Dermis microvascular lymphatic vessel endothelial cell (primary cell): ENCODE measurements at regions not wholly inside any gene's neighbourhood (a gene's known extent, or its start where the extent isn't known, plus 50 kb on each side); places are given as distances from the start of the nearest gene placed in this dataset.

Experiments used
- DNase-seq, 2 donors: peaks; one replicate each; pipeline versions ENCODE4 v3.0.0 to v3.0.0-alpha.2; 2010; ENCODE audit warnings: low read depth in 2 of 2

DNA sequence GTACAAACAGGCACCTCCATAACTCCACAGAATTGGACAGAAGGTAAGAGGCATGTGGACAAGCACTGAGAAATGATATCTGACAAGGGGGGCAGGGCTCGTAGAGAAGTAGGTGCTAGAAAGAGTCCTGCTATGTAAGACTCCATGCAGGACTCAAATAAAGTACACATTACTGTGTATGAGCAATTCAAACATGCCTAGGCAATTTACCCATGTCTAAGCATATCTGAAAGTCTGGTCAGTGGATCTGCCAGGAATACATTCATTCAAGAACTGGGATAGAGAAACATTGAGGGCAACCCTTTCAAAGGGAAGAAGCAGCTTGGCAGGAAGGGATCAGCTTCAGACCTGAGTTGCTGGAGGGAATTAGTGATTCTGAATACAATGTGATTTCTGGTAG, 174.1 kb upstream of the MCTP2 start:
- no peak for DNase-seq

DNA sequence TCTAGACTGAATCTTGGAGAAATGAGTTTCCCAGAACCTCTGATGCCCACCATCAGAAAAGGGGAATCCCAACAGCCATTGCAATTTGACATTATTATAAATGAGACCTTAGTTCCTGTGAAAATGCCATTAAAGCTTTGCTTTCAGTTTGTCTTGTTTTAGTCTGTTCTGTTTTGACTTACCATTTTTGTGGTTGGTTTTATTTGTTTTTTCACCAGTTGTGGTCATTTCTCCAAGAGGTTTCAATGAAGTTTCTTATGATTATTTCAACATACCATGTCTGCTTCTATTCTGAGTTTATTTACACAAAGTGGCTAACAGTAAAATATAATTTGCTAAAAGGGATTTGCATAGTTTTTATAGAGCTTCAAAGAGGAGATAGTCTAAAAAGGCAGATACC, 175.0 kb upstream of the MCTP2 start:
- no peak for DNase-seq

DNA sequence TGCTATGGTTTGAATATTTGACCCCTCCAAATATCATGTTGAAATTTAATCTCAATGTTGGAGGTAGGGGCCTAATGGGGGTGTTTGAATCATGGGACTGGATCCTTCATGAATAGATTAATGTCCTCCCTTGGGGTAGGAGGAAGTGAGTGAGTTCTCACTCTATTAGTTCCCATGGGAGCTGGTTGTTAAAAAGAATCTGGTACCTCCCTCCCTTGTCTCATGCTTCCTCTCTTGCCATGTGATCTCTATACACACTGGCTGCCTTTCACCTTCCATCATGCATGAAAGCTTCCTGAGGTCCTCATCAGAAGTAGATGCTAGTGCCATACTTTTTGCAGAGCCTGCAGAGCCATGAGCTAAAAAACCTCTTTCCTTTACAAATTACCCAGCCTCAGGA, 177.7 kb upstream of the MCTP2 start:
- no peak for DNase-seq

DNA sequence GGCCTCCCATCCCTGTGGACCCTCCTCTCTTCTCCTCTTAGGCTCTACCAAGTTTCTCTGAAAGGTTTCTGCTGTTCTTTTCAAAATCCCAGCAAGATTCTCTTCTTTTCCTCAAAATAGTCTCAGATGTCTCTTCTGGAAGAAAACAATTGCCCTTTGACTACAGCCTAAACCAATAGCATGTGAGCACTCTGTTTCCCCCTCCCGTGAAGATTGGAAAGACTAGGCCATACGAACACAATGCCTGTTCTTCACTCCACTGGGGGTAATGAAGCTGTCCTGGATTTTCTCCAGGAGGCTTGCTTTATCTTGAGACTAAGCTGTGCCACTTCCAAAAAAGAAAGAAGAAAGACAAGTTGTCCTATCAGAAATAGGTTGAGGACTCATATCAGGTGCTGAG, 178.7 kb upstream of the MCTP2 start:
- DNase-seq, result no peak

DNA sequence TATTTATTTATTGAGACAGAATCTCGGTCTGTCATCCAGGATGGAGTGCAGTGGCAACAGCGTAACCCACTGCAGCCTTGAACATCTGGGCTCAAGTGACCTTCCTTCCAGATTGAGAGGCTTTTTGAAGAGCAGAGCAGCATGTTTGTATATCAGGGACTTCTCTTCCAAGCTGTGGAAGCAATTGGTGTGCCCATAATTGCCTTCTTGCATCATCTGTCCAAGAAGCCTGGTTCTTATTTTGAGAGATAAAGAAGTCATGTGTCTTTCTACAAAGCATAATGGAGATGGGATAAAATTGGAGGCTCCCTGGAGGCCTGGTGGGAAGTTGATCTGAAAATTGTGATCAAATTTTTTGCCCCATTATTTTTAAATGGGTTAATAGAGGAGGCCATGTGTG, 183.8 kb upstream of the MCTP2 start:
- DNase-seq, result no peak

DNA sequence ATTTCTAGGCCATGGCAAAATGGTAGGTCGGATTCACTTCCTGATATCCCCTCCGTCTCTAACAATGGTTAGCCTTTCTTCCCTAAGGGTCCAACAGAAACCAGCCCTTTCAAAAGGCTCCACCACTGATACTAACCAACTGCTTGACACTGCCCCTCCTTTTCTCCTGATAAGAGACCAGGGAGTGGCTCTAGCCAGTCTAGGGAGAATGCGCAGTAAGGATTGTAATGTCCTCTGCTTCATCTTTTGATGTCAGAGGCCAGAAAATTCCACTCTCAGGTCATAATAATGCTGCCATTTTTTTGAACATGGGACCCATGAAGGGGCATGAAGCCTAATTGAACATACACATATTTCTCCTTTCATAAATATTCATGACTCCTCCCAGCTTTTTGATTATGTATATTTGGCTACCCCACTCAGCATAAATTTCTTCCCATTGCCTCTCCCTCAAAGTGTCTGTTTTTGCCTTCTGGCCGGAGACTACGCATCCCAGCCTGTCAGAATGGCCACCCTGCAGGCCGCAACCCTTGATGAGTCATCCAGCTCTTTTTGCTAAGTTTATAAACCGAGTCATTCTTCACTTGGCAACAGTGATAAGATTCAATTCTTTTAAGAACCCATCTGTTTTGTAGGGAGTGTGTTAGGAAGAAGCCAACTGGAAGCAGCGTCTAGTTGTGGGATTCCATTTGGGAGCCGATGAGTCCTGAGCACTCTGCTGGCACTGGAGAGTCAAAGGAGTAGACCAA, 189.0 kb upstream of the MCTP2 start:
- no peak for DNase-seq

DNA sequence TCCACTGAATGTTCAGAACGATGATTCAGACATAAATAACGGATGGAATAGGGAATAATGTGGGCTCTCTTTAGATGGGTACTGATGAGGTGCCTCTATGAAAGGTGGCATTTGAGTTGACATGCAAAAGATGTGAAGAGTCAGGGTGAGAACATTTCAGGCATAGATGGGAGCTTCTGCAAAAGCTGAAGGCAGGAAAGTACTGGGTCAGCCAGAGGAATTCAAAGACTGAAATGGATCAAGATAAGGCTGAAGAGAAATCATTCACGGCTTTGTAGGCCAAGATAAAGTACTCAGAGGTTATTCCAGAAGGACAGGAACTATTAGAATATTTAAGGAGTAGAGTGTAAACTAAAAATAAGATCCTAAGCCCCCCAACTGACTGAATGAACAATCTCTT, 189.6 kb upstream of the MCTP2 start:
- no peak for DNase-seq

DNA sequence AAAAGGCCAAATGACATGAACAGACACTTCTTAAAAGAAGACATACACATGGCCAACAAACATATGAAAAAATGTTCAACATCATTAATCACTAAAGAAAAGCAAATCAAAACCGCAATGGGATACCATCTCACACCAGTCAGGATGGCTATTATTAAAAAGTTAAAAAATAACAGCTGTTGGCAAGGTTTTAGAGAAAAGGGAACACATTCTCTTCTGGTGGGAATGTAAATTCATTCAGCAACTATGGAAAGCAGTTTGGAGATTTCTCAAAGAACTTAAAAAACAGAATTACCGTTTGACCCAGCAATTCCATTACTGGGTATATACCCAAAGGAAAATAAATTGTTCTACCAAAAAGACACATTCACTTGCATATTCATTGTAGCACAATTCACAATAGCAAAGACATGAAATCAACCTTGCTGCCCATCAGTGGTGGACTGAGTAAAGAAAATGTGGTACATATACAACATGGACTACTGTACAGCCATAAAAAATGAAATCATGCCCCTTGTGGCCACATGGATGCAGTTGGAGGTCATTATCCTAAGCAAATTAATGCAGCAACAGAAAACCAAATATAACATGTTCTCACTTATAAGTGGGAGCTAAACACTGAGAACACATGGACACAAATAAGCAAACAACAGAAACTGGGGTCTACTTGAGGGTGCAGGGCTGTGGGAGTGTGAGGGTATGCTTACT, 190.7 kb upstream of the MCTP2 start:
- DNase-seq, result no peak

DNA sequence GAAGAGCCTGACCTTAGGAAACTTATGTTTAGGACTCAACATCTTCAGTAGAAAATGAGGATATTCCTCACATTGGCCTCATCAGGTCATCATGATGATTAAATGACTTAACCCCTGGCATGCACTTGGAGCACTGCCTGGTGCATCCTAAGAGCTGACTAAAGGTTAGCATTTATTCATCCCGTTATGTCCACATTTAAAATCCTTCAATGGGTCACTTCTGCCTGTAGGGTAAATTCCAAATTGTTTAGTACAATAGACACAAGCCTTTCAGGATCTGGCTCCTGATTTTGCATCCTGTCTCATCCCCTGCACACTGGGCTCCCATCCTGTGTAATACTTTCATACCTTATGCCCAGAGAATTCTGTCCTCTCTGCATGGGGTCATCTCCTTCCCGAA, 195.2 kb upstream of the MCTP2 start:
- DNase-seq, result no peak

DNA sequence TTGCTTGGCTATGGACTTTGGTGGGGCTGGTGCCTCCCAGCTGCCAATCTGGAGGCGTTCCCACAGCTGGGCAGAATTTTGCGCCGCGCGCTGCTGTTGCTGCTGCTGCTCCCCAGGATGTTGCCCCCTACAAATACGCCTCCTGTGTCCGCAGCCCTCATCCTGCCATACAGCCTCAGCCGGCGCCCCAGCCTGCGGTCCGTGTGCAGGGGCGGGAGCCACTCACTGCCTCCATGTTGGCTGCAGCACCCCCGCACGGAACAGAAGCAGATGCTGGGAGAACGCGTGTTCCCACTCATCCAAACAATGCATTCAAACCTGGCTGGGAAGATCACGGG, 197.7 kb upstream of the MCTP2 start:
- no peak for DNase-seq

DNA sequence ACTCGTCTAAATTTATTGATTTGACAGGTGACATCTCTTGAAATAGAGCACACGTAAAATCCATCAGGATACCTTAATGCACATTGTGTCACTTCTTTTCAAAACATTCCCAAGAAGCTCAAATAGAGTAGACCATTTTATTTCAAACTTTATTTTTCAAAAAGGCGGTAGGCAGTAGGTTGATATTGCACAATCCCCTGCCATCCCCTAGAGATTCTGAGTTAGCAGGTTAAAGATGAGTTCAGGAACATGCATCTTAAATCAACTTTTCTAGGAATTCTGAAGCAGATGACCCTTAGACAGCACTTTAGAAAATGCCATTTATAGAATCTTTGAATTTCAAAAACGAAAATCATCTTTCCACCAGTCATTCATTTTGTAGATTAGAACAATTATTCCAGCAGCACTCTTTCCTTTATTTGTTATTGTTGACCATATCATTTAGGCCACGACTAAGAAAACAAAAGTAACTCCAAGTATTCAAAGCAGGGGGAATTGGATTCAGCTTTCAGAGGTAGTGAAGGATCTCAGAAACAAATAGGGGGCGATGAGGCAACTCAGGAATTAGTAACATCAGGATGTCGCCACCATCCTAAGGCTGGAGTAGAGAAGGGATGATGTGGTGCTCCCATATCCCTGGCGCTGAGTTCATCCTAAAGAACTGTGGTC, 198.2 kb upstream of the MCTP2 start:
- DNase-seq, result no peak

DNA sequence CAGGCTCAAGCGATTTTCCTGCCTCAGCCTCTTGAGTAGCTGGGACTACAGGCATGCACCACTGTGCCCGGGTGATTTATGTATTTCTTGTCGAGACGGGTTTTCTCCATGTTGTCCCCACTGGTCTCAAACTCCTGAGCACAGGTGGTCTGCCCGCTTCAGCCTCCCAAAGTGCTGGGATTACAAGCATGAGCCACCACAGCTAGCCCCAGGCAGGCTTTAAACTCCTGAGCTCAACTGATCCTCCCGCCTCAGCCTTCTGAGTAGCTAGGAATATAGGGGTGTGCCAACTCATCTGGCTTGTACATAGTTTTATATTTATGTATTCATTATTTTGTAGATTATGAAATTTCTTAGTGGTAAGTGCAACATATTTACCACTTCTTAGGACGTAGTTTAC, 198.8 kb upstream of the MCTP2 start:
- no peak for DNase-seq

DNA sequence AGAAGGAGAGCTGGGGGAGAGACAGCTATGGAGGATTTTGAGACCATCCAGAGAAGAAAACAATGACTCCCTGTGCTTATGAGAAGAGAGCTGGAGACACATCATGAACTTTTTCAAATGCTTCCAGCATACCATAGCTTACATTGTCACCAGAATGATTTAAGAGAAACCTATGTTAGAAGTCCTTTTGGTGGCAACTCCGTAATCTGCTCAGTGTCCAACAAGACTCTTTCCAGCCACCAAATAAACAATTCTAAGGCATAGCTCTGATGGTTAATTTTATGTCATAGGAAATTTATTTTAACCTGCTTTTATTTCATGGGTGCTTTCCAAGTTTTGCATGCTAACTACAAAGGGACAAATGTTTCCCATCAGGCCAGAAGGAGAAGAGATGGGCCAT, 200.3 kb upstream of the MCTP2 start:
- DNase-seq, result no peak

DNA sequence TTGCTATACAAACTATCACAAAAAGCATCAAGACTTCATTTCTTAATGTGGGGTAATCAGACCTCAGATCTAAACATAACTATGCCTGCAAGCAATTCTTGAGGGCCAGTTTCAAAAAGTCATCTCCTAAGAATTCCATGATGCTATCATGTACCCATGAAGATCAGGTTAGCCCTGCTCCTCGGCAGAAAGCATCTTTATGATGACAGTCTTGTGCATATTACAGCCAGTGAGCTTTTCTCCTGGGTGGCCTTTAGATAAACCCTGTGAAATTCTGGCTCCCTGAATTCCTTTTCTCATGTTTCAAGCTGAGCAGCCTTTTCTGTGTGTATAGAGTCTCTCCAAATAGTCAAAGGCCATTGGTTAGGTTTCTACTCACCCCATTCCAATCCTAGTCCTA, 201.9 kb upstream of the MCTP2 start:
- no peak for DNase-seq

DNA sequence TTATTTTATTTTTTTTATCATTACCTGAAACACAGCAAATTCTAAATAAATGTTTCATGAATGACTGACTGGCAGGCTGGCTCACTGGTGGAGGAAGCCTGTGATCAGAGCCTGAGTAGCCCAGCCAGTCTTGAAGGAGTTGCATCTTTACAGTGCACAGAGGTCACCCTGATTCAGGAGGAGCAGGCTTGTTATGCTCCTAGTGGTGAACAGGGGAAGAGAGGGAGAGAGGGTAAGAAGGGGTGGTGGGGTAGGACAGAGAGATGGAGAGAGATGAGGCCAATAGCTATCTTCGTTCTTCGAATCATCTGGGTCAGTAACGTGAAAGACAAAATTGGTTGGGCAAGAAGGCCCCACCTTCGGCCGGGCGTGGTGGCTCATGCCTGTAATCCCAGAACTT, 202.6 kb upstream of the MCTP2 start:
- no peak for DNase-seq

DNA sequence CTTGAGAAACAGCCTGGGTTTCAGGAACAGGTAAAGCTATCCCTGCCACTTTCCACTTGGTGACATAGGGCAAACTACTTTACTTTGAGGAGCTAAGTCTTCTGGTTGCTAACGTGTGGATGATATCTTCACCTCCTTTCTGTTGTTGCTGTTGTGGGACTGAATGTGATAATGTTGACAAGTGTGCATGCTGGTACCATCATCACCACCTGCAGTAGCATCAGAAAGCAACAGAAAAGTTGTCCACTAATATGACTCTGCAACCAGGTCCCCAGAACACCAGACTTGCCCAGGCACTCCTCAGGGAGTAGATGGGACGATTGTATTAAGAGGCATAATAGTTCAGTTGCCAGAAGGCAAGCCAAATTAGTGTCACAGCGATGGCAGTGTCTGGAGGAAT, 203.2 kb upstream of the MCTP2 start:
- no peak for DNase-seq

DNA sequence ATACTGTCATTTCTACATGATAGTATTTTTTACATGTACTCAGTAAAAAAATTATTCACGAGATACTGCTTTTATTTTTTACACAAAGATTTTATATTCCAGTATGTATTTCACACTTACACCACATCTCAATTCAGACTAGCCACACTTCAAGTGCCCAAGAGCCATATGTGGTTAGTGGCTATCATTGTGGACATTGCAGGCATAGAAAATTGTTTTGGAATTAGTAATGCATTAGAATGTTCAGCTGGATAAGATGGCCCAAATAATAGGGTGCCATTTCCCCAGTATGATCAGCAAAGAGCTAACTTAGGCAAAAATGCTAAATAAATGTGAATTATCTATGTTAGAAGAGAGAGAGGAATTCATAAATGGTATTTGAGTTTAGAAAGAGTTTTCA, 203.8 kb upstream of the MCTP2 start:
- no peak for DNase-seq

DNA sequence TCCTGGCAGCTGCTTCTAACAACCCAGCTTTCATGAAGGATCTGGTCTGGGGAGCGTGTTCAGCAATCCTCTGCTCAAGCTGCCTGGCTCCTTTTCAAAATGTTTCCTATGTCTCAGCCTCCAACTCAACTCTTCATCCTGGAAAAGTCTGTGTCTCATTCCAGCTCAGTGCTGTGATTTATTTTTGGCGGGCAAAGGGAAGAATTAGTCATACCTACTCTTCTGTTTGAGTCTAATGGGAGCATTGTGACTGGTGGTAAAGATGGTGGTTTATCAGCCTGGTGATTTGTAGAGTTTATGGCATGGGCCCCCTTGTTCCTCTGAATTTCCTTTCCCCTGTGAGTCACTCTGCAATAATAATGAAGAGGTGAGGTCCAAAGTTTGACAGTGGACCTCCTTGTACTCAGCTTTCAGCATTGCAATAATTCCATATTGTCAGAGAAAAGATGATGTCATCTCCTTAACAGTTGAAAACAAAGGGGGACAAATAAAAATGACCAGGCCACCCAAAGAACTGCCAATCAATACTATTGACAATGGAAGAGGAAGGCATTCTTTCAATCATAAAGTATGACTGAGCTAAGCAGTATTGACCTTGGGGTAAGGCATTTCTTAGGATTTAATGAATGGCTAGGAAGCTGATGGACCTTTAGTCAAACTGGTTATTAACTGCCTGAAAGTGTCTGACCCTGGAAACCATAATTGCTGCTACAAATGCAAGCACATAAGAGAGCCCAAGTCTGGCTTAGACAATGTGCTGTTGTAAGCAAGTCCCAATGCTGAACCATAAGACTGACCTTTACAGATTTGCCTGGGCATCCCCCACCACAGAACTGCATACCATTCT, 204.7 kb upstream of the MCTP2 start:
- DNase-seq, result no peak

DNA sequence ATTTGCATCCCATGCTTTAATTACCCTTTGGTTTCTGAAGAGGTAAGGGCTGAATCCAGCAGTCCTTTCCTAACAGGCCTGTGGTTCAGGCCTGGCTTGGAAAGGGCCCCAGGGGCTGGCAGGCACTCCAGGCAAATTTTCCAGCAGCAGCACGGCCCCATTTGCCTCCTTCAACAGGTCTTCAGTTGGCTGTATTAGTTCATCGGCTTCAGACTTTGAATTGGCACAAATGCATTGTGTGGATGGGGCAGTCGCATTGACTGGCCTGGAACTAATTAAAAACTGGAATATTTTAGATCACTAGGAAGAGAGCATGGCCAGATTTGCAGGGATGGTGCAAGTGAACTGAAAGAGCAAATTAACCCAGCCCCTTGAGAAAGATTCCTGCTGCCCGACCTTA, 207.8 kb upstream of the MCTP2 start:
- DNase-seq, result no peak

DNA sequence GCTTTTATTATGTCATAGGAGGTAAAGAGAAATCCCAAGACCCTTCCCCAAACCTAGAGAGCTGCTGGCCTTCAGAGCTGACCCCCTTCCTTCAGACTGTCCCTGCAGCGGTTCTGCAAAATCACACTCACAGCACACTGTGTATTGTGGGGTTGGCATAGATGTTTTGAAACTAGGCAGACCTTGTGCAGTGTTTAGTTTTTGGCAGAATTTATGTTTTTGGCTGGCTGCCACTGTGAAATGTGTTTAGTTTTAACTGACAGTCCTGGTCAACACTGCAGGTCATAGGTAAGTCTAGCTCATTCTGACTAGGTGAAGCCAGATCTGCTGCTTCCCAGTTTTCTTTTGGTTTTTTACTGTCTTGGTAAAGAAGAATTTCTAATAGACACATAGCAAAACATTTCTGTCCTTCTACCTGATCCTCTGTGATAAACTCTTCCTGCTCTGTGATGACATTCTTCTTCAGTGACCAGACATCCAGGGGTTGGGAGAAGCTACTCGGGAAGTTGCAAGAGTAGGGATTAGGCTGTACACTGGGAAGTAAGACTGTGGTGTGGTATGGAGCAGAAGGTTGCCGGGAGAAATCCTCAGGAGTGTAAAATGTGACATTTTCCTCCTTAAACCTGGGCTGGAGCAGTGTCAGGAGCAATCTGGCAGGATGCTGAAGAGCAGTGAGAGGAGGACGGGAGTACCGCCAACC, 209.6 kb upstream of the MCTP2 start:
- DNase-seq, result no peak

DNA sequence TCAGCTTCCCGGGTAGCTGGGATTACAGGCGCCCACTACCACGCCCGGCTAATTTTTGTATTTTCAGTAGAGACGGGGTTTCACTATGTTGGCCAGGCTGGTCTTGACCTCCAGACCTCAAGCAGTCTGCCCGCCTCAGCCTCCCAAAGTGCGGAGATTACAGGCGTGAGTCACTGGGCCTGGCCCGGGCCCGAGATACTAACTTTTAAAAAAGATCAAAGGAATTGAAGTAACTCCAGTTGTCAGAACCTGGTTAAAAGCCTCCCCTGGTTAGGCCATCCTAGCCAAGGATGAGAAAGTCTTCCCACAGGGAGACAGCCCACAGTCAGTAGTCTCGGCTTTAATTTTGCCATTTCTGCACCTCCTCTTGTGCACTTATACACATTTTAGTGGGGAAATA, 212.3 kb upstream of the MCTP2 start:
- no peak for DNase-seq

DNA sequence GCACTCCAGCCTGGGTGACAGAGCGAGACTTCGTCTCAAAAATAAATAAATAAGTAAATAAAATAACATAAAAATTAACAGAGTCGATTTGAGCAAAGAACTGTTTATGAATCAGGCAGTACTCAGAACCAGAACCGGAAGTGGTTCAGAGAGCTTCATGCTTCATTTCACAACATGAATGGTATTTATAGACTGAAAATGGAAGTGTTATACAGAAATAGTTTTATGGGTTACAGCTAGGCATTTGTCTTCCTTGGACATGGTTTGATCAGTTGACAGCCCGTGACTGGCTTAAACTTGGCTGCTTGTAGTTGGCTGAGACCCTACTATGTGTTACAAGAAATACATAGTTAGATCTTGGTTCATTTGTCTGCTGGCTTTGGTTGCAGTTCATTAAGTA, 216.0 kb upstream of the MCTP2 start:
- DNase-seq, result no peak
